T-helper 1 cell treated with Interleukin-12 subunit alpha and Interleukin-12 subunit beta and Interleukin-4 antibody, amounts not matched to agents 30 ng/mL and 1 ng/mL, for 36 hours (primary cell): ENCODE measurements at regions not wholly inside any gene's neighbourhood (a gene's known extent, or its start where the extent isn't known, plus 50 kb on each side); places are given as distances from the start of the nearest gene placed in this dataset.

Source experiments
- intact Hi-C: fragments of 100-400 bp; cut with micrococcal nuclease; formaldehyde crosslinking; loops from one replicate; pipeline ENCODE4 v1.15.1; 2024

DNA sequence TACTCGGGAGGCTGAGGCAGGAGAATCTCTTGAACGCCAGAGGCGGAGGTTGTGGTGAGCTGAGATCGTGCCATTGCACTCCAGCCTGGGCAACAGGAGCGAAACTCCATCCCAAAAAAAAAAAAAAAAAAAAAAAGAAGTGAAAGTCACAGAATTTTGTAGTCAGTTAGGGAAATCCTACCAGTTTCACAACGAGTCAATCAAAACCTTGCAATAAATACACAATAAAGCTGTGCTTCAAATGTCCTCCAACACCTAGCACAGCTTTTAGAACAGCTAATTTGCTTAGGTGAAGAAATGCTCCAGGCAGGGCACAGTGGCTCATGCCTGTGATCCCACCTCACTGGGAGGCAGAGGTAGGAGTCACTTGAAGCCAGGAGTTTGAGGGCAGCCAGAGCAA is 112.8 kb upstream of the ATF7IP start:
- intact Hi-C loops, result no loop called here

- intact Hi-C loops, result no loop called here
Observed at GRCh38 chr12:14253496-14253895, 112.0 kb upstream of the ATF7IP start.

GRCh38 chr12:14254781-14255180 is 110.7 kb upstream of the ATF7IP start:
- intact Hi-C loops, result loop anchor here (5.0 kb wide), 1 partner anchor 1308 kb away; no protein-coding TSS in a partner anchor

- intact Hi-C loops, result loop anchor here (1.0 to 5.0 kb wide), 9 partner anchors 18 to 1627 kb away; partner anchors contain the start of genes ARHGDIB, ATF7IP and STRAP
Observed at GRCh38 chr12:14256121-14256520, 109.4 kb upstream of the ATF7IP start.

GRCh38 chr12:14256555-14257169 is 108.8 kb upstream of the ATF7IP start:
- intact Hi-C loops, result loop anchor here (1.0 to 5.0 kb wide), 11 partner anchors 18 to 1626 kb away; partner anchors contain the start of genes ARHGDIB, ATF7IP and STRAP

GRCh38 chr12:14257303-14257733 is 108.2 kb upstream of the ATF7IP start:
- intact Hi-C loops, result loop anchor here (1.0 to 5.0 kb wide), 5 partner anchors 128 to 1625 kb away; partner anchors contain the start of genes ARHGDIB and STRAP

- intact Hi-C loops, result loop anchor here (1.0 to 5.0 kb wide), 5 partner anchors 127 to 1625 kb away; partner anchors contain the start of genes ARHGDIB and STRAP
Observed at GRCh38 chr12:14257734-14258574, 107.5 kb upstream of the ATF7IP start.

- intact Hi-C loops, result loop anchor here (5.0 kb wide), 1 partner anchor 1304 kb away; no protein-coding TSS in a partner anchor
Observed at GRCh38 chr12:14258575-14258940, 106.9 kb upstream of the ATF7IP start.

DNA sequence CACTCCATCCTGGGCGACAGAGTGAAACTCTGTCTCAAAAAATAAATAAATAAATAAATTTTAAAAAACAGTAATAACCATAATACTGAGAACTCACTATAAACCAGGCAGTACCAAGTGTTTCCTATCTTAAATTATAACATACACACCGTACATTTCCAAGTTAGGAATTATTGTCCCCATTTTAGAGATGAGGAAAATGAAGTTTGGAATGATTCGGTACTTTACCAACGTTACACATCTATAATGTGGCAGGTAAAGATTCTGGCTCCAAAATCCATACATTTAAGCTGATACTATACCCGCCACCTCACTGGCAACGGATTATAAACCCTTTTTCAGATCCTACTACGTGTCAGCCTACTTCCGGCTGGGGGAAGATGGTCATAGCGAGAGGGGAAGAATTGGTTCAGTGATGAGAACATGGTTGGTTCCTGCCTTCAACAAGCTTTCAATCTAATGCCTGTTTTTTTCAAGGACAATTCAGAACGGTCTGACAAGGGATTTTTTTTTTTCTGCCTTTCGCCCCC is 105.9 kb upstream of the ATF7IP start:
- intact Hi-C loops, result loop anchor here (5.0 kb wide), 1 partner anchor 1303 kb away; no protein-coding TSS in a partner anchor

DNA sequence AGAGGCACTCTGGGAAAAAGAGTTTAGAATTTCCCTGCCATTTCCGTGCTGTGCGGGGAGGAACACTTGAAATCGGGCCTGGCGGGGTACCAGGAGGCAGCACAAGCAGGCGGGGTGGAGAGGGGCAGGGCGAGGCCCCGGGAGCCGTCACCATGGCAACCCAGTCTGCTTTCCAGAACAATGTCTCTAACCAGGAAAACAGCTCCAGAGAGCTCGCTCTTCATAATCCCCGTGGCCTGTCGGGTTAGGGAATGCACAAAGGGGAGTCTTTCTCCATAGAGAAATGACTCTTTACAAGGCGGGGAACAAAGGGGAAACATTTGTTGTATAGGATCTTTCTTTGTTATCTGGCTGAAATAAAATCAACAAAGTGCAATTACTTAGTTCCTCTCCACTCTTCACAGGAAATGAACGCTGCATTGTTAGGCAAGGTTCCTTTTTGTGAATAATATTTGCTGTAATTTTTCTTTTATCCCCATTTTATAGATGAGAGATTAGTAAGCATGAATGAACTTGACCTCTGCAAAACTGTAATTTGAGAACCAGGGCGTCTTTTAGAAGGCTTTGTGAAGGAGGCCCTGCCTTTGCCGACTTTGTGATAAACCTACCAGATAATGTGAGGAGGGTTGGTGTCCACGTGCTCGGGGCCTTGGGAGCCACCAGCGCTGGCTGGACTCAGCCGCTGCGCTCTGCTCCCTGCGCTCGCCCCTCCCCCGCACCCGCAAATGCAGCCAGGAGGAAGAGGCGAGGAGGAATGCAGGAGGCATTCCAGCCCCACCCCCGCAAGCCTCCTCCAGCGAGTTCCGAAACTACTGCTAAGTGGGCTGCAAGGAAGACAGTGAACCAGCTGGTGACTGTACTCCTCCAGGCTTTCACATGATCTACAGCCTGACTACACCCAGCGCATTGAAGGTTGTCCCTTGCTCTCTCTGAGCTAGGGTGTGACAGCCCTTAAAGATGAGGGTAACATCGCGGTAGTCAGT is 105.2 kb upstream of the ATF7IP start:
- intact Hi-C loops, result no loop called here

- intact Hi-C loops, result no loop called here
Observed at GRCh38 chr12:14261096-14261495, 104.4 kb upstream of the ATF7IP start.

DNA sequence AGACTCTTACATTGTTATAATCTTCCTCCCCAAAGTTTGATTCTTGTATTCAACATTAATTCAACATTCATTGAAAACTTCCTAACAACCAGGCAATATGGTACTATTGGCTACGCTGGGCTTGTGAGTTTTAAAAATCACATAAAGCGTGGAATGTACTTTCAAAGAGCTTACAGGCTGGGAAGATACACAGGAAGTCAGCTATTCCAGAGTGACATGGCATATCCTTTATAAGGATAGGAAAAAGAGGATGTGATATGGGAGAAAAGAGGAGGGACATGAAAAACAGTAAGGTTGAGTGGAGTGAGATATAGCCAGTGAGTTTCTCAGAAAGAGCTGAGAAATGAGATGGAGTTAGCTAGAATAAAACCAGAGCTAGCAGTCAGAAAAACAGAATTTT is 103.6 kb upstream of the ATF7IP start:
- intact Hi-C loops, result no loop called here

DNA sequence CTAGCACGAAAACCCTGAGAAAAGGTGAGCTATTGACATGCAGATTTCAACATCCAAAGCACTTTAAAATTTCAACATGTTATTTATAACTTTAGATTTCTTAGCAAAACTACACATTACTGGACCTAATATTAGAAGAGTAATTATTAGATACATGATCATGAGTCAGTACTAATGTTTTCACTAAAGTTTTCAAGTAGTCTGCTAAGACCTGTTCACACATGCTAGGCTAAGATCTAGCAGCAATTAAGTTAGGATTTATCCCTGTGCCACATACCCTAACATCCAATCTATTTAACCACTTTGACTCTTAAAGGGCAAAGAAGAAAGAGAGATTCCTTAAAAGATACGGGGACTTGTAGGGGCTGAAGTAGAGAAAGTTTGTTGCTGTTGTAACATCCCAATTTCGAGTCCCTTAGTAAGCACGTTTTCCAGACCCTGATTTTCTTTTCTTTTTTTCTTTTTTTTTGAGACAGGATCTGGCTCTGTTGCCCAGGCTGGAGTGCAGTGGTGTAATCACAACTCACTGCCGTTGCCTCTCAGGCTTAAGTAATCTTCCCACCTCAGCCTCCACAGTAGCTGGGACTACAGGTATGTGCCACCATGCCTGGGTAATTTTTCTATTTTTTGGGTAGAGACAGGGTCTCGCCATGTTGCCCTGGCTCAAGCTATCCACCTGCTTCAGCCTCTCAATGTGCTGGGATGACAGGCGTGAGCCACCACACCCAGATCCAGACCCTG is 102.5 kb upstream of the ATF7IP start:
- intact Hi-C loops, result no loop called here

DNA sequence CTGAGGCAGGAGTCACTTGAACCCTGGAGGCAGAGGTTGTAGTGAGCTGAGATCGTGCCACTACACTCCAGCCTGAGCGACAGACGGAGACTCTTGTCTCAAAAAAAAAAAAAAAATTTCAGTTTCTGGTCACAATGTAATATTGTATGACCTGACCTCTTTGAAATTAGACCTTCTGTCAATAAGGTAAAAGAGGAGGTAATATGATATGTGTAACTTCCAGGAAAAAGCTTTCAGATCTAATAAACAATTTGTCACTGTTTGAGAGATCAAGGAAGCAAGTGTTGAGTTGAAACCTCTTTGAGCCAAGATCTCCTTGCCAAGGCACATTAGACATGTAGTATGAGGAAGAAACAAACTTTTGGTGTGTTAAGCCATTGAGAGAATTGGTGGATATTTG is 101.7 kb upstream of the ATF7IP start:
- intact Hi-C loops, result no loop called here

DNA sequence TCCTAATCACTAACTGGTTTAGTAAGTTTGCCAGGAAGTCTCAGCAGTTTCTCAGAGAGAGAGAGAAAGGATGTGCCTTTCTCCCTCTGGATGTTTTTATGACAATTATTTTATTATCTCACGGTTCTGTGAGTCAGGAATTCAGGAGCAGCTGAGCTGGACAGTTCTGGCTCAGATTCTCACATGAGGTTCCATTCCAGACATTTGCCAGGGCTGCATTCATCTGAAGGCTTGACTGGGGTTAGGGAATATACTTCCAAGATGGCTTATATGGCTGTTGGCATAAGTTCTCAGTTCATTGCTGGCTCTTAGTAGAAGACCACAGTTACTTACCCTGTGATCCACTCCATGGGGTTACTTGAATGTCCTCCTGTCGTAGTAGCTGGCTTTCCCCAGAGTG is 101.2 kb upstream of the ATF7IP start:
- intact Hi-C loops, result no loop called here

DNA sequence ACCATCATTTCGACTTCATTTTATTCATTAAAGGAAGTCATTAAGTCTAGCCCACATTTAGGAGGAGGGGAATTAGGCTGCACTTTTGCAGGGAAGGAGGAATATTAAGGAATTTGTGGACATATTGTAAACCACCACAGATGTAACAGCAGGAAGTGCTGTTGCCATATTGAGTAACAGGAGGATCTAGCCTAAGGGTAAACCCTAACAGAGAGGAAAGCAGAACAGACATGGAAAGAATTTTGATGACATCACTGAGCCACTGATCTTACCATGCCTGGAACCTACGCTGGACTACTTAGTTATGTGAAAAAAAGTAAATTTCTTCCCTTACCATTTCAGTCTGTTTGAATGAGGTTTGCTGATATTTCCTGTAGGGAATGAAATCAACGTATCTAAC is 100.7 kb upstream of the ATF7IP start:
- intact Hi-C loops, result no loop called here

GRCh38 chr12:14268120-14268515 is 97.4 kb upstream of the ATF7IP start:
- intact Hi-C loops, result no loop called here

DNA sequence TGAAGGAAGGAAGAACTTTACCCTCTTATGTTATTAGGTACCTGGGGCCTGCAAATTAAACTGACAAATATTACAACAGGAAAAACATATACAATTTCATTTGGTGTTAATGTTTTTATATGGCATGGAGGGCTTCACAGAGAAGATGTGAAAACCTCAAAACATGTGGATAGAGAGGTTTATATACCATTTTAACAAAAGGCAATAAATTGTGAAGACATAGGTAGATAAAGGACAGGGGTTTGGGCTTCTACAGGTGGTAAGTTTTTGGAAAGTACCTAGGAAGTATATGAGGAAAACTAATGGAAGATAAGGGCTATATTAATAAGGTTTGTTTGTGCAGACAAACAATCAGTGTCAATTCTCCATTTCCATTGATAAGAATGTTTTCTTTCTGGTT is 95.1 kb upstream of the ATF7IP start:
- intact Hi-C loops, result no loop called here

- intact Hi-C loops, result no loop called here
Observed at GRCh38 chr12:14272956-14273912, 92.2 kb upstream of the ATF7IP start.
